GM18505 (cell line): ENCODE measurements at regions not wholly inside any gene's neighbourhood (a gene's known extent, or its start where the extent isn't known, plus 50 kb on each side); places are given as distances from the start of the nearest gene placed in this dataset.

Experiments
- ATAC-seq: cut with Tn5 transposase; IDR thresholded peaks from one replicate; pipeline ENCODE4 v1.9.1; 2021; ENCODE audit not compliant: unreplicated experiment
- POLR2A ChIP-seq: IDR thresholded peaks from 4 replicates; pipeline ENCODE4 v1.6.1; 2011; ENCODE audit warnings: borderline replicate concordance; ENCODE audit not compliant: insufficient read depth, insufficient read length; ENCODE audit errors: extremely low read depth

GRCh38 chr10:125473143-125473793 lies 209.7 kb downstream of the TEX36 start:
- no peak for TF ChIP-seq POLR2A
- ATAC-seq = no peak

- no peak for ATAC-seq
- no peak for TF ChIP-seq POLR2A
Measured at GRCh38 chr10:125472010-125472607, 210.9 kb downstream of the TEX36 start.

DNA sequence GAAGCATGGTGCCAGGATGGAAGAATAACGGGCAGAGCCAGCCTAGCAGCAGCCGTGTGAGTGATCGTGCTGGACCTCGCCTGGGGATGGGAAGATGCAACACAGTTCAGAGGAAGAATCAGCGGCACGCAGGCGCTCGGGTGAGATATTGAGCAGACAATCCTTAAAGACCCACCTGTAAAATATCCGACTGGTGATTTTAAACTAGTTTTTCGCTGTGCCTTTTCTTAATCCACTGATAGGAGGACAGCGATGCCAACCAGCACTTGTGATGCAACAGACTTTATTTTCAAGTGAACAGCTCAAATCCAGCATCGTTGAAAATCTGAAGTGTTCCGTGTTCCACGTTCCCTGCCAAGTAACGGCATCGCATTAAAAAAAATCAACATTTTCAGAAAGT lies 214.7 kb downstream of the TEX36 start:
- no peak for ATAC-seq
- TF ChIP-seq POLR2A = no peak

DNA sequence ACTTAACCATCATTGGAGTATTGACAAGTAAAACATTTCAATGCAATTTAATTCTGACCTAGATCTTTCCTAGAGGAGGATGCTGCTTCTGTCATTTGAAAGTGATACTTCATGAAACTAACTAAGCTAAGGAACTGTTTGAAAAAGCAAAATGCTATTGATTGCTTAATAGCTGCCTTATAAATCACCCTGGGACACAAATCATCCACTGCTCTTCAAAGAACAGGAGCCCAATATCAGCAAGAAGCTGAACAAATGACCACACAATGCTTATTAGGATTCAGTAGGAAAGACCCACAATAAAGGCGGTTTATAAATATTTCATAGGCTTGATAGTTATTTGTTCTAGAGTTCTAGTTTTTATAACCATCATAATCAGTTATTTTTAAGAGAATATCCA lies 216.3 kb downstream of the TEX36 start:
- TF ChIP-seq POLR2A = no peak
- no peak for ATAC-seq

DNA sequence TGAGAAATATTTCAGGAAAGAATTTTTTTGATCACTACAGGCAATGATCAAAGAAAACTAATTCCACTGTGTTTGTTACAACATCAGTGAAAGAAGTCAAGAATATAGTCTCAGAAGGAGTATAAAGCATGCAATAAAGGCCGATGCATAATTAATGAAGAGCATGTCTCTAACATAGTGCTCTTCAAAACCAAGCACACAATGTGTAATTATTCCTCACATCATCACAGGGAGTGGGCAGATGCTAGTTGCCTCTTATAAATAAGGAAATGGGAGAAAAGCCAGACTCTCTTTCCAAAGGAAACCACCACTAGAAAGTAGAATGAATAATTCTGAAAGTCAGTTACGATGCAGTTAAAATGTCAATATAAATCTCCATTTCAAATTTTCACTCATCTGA lies 220.1 kb downstream of the TEX36 start:
- ATAC-seq = no peak
- no peak for TF ChIP-seq POLR2A

GRCh38 chr10:125460326-125460725 lies 222.6 kb downstream of the TEX36 start:
- TF ChIP-seq POLR2A = no peak
- no peak for ATAC-seq

GRCh38 chr10:125457406-125457805 lies 225.6 kb downstream of the TEX36 start:
- no peak for TF ChIP-seq POLR2A
- ATAC-seq = no peak

DNA sequence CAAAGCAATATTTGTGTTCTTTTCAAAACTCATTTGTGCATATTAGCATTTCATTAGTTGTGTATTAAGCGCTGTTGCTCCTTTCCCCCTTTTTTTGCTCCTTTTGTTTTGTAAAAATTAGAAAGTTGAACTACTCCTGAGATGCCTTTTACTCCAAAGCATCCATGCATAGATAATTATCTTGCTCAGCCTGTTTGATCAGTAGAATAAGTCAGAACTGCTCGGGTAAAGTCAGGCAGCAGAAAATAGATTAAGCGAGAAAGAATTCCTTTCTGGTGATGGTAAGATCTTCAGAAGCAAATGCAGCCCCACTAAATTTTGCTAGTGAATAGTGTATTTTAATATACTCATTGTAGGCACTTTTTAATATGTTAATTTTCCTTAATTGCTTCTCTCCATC lies 227.1 kb downstream of the TEX36 start:
- TF ChIP-seq POLR2A = no peak
- no peak for ATAC-seq

DNA sequence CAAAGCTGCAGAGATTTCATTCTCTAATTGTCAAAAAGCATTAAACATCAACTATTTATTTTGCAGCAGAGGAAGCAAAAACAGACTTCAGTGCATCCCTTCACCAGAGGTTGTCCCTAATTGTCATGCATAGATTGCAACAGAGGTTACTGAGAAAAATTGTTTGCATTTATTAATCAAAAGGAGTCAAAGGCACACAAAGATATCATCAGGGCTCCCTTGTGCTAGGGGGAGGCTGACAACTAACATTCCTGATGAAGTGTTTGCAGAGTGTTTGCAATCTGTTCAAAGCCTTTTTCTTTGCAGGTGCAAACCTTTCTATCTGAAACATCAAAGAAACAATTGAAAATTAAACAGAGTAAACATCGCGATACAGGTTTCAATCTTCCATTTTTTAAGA lies 227.5 kb downstream of the TEX36 start:
- no peak for TF ChIP-seq POLR2A
- no peak for ATAC-seq

GRCh38 chr10:125451319-125451718 lies 231.6 kb downstream of the TEX36 start:
- ATAC-seq = no peak
- TF ChIP-seq POLR2A = no peak

- ATAC-seq = no peak
- no peak for TF ChIP-seq POLR2A
Measured at GRCh38 chr10:125450218-125450617, 232.7 kb downstream of the TEX36 start.

GRCh38 chr10:125449571-125449970 lies 233.4 kb downstream of the TEX36 start:
- no peak for ATAC-seq
- TF ChIP-seq POLR2A = no peak

DNA sequence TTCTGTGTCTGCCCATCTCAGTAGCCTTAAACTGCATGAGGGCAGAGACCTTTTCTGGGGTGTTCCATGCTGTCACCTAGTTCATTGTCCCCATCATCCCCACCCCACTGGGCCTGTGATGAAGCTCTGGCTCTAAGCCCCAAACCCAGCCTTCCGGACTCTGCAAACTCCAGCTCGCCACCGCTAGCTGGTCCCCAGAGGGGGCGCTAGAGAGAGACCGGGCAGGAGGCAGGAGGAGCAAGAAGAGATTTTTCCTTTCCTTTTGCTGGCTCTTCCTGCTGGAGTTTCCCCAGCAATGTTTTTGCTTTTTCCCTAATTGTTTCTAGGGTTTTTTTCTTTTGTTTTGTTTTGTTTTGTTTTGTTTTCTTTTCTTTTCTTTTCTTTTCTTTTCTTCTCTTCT lies 234.4 kb downstream of the TEX36 start:
- no peak for ATAC-seq
- TF ChIP-seq POLR2A = no peak

DNA sequence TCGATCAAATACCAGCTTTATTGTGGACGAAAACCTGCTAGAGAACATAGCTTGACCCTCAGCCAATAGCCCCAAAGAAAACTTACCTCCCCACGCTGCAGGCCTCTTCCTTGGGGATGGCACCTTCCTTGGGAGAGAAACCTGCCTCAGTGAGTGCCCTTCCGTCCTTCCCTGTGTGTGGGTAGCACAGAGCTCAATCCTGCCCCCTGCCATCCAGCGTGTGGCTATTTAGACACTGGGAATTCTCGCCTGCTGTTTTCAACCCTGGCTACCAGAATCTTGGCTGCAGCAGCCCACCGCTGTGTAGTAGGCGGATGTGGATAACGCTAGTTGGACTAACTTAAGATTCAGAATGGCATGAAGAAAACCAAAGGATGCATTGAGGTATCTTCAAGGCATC lies 238.2 kb downstream of the TEX36 start:
- ATAC-seq = no peak
- no peak for TF ChIP-seq POLR2A

GRCh38 chr10:125442856-125443540 lies 240.0 kb downstream of the TEX36 start:
- TF ChIP-seq POLR2A = no peak
- no peak for ATAC-seq

DNA sequence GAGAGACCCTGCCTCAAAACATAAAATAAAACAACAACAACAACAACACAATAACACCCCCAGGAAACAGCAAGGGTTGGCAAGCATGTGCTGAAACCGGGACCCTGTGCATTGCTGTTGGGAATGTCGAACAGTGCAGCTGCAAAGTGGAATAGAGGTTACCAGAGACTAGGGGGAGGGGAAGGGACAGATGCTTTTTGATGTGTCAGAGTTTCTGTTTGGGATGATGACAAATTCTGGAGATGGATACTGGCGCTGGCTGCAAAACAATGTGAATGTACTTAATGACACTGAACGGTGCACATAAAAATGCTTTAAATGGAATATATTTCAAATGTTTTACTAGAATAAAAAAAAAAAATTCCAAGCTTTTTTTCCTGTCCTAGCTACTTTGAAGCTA lies 241.8 kb downstream of the TEX36 start:
- no peak for TF ChIP-seq POLR2A
- ATAC-seq = no peak
